Activated CD8-positive, alpha-beta memory T cell treated with anti-CD3 and anti-CD28 coated beads, Interleukin-2, amount 10 ng/mL, durations not matched to agents 7 days and 5 days (primary cell): ENCODE measurements at regions not wholly inside any gene's neighbourhood (a gene's known extent, or its start where the extent isn't known, plus 50 kb on each side); places are given as distances from the start of the nearest gene placed in this dataset.

Experiments used
- ATAC-seq: fragments of 150-1000 bp; cut with Tn5 transposase; one replicate; pipeline ENCODE4 v1.10.0; 2021; ENCODE audit warnings: moderate library complexity
- CTCF ChIA-PET: fragments of 350-600 bp; sonication (Branson Sonifier 250); formaldehyde crosslinking; loops from one replicate; lab custom pipeline; 2021; ENCODE audit warnings: antibody characterized with exemption; lab: Charles Lee
- DNase-seq: peaks from one replicate; pipeline ENCODE4 v3.0.0-alpha.2; 2020
- H3K27ac Mint-ChIP-seq: one replicate; pipeline ENCODE4 v1.8.0; 2021; ENCODE audit warnings: mild to moderate bottlenecking, mixed read lengths
- H3K27me3 Mint-ChIP-seq: one replicate; pipeline ENCODE4 v1.8.0; 2021; ENCODE audit warnings: mixed read lengths
- H3K36me3 Mint-ChIP-seq: one replicate; pipeline ENCODE4 v1.8.0; 2021; ENCODE audit warnings: mild to moderate bottlenecking, mixed read lengths
- H3K4me1 Mint-ChIP-seq: one replicate; pipeline ENCODE4 v1.8.0; 2021; ENCODE audit warnings: mixed read lengths
- H3K4me3 Mint-ChIP-seq: one replicate; pipeline ENCODE4 v1.8.0; 2021; ENCODE audit warnings: mild to moderate bottlenecking, moderate library complexity, mixed read lengths
- H3K9me3 Mint-ChIP-seq: one replicate; pipeline ENCODE4 v1.8.0; 2022; ENCODE audit warnings: low read depth, mixed read lengths

DNA sequence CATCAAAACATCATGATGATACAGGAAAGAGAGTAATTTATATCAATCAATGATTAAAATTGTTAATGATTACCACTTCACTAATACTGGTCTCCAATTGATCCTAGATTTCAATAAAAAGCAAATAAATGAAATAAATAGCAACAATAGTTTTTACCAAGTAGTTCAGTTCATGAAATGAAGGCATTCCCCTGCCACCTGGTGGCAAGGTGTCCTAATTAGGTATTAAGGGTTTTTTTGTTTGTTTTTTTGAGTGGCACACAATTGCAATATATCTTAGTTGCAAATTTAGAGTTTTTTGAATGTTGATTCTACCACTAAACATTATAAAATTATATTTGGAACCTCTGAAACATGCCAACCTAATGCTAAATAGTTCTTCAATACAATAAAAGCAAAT, 157.4 kb upstream of the PDE5A start:
- CTCF ChIA-PET, result interaction anchor here (2.3 kb wide), 1 partner anchor 157 kb away, joined by 11 read pairs; the partner anchor contains the start of gene PDE5A
- no peak for ATAC-seq
- Mint-ChIP-seq H3K4me3 (no peak overlapping the region), H3K9me3 (no peaks in the 10 kb centered on the region), H3K4me1 (no peaks in the 10 kb centered on the region), H3K36me3 (no peaks in the 10 kb centered on the region), H3K27ac (no peak overlapping the region), H3K27me3 (peaks cover 3% of the 10 kb centered on the region)
- DNase-seq, result no peak

DNA sequence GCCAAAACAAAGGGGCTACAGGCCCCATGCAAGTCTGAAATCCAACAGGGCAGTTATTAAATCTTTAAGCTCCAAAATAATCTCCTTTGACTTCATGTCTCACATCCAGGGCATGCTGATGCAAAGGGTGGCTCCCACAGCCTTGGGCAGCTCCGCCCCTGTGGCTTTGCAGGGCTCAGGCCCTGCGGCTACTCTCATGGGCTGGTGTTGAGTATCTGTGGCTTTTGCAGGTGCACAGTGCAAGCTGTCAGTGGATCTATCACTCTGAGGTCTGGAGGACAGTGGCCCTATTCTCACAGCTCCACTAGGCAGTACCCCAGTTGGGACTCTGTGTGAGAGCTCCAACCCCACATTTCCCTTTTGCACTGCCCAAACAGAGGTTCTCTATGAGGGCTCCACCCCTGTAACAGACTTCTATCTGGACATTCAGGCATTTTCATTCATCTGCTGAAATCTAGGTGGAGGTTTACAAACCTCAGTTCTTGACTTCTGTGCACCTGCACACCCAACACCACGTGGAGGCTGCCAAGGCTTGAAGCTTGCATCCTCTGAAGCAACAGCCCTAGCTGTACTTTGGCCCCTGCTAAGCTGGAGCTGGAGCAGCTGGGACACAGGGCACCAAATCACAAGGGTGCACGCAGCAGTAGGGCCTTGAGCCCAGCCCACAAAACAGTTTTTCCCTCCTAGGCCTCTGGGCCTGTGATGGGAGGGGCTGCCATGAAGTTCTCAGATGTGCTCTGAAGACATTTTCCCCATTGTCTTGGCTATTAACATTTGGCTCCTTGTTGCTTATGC, 154.8 kb upstream of the PDE5A start:
- ATAC-seq (no peak), DNase-seq (no peak)
- H3K9me3 Mint-ChIP-seq, result no peaks in the 10 kb centered on the region
- H3K27ac Mint-ChIP-seq, result no peak overlapping the region
- peaks cover 3% of the 10 kb centered on the region for H3K27me3 Mint-ChIP-seq
- CTCF ChIA-PET, result no interaction called here
- no peak overlapping the region for H3K4me3 Mint-ChIP-seq
- no peaks in the 10 kb centered on the region for H3K36me3 Mint-ChIP-seq
- no peaks in the 10 kb centered on the region for H3K4me1 Mint-ChIP-seq

DNA sequence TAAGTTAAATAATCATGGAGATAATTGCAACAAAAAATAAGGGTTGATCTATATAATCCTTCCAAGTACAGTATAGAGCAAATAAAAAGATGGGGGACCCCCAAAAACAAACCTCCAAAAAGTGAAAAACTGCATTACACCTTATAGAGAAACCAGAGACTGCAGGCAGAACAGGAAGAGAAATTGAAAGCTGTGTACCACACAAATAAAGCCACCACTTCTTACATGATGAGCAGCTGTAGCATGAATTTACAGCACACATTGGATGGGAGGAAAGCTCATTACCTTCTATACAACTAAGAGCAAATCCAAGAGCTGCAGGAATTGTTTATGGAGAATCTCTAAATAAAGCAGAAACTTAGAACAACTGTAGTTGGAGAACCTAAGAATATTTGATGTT, 152.4 kb upstream of the PDE5A start:
- DNase-seq, result no peak
- no peak overlapping the region for H3K27ac Mint-ChIP-seq
- CTCF ChIA-PET, result no interaction called here
- H3K27me3 Mint-ChIP-seq, result no peaks in the 10 kb centered on the region
- H3K36me3 Mint-ChIP-seq, result no peaks in the 10 kb centered on the region
- H3K9me3 Mint-ChIP-seq, result no peaks in the 10 kb centered on the region
- no peak overlapping the region for H3K4me3 Mint-ChIP-seq
- H3K4me1 Mint-ChIP-seq, result no peaks in the 10 kb centered on the region
- no peak for ATAC-seq

DNA sequence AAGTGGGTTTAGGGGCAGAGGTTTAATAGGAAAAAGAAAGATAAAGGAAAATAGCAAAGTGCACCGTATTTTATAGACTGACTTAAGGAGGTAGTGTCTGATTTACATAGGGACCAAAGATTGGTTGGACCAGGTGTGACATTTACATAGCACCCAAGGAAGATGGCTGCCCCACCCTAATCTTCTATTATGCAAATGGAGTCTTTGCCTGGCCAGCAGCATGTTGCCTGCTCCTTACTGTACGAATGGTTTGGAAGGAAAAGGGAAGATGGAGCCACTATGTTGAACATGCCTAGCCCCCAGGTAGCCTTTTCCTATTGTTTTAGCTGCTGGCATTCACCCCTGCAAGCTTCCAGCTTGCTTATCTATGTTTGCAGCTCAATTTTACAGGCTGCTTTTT, 146.2 kb upstream of the PDE5A start:
- H3K27ac Mint-ChIP-seq, result no peak overlapping the region
- no peaks in the 10 kb centered on the region for H3K27me3 Mint-ChIP-seq
- H3K4me3 Mint-ChIP-seq, result no peak overlapping the region
- ATAC-seq (no peak), DNase-seq (no peak)
- H3K9me3 Mint-ChIP-seq, result no peaks in the 10 kb centered on the region
- no peaks in the 10 kb centered on the region for H3K4me1 Mint-ChIP-seq
- CTCF ChIA-PET, result no interaction called here
- no peaks in the 10 kb centered on the region for H3K36me3 Mint-ChIP-seq

DNA sequence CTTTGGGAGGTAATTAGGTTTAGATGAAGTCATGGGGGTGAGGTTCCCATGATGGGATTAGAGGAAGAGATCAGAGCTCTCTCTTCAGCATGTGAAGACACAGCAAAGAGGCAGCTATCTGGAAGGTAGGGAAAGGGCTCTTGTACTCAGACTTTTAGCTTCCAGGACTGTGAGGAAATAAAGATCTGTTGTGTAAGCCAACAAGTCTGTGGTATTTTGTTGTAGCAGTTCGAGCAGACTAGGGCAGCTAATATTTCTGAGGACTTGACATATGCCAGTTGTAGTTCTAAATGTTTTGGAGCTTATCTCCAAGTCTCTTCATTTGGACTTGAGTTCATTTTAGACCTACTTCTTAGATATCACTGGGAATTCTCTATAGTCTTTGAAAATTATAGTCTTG, 137.3 kb upstream of the PDE5A start:
- Mint-ChIP-seq H3K27me3 (no peaks in the 10 kb centered on the region), H3K36me3 (no peaks in the 10 kb centered on the region), H3K9me3 (no peaks in the 10 kb centered on the region), H3K4me1 (no peaks in the 10 kb centered on the region), H3K27ac (no peak overlapping the region), H3K4me3 (no peak overlapping the region)
- ATAC-seq (no peak), DNase-seq (no peak)
- CTCF ChIA-PET, result no interaction called here

DNA sequence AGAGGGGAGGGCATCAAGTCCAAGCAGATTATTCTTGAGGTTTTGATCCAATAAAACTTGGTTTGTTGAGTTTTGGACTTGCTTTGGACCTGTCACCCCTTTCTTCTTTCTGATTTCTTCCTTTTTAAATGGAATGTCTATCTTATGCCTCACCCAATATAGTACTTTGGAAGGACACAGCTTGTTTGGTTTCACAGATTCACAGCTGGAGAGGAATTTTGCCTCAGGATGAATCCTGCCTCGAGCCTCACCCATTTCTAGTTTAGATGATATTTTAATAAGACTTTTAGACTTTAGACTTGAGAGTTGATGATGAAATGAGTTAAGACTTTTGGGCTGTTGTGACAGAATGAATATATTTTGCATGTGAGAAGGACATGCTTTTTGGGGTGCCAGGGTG, 136.9 kb upstream of the PDE5A start:
- CTCF ChIA-PET, result no interaction called here
- Mint-ChIP-seq H3K27me3 (no peaks in the 10 kb centered on the region), H3K4me1 (no peaks in the 10 kb centered on the region), H3K4me3 (no peak overlapping the region), H3K36me3 (no peaks in the 10 kb centered on the region), H3K27ac (no peak overlapping the region), H3K9me3 (no peaks in the 10 kb centered on the region)
- ATAC-seq, result no peak
- DNase-seq, result no peak

DNA sequence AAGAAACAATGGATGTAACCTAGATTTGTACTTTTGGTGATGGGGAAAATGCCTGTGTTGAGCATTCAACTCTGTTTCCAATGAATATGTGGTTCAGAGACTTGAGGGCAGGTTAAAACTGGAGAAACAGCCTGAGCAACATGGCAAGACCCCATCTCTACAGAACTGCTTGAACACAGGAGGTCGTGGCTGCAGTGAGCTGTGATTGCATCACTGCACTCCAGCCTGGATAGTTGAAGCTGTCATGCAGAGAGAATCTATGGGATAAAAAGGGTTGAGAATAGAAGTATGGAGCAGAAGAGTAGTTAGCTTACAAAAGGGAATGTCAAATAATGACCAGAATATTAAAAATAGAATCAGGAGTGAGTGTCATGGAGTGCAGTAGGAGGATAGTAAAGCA, 134.8 kb upstream of the PDE5A start:
- Mint-ChIP-seq H3K4me1 (no peaks in the 10 kb centered on the region), H3K27me3 (peaks cover 3% of the 10 kb centered on the region), H3K4me3 (no peak overlapping the region), H3K9me3 (no peaks in the 10 kb centered on the region), H3K27ac (no peak overlapping the region), H3K36me3 (no peaks in the 10 kb centered on the region)
- CTCF ChIA-PET, result no interaction called here
- ATAC-seq (no peak), DNase-seq (no peak)

DNA sequence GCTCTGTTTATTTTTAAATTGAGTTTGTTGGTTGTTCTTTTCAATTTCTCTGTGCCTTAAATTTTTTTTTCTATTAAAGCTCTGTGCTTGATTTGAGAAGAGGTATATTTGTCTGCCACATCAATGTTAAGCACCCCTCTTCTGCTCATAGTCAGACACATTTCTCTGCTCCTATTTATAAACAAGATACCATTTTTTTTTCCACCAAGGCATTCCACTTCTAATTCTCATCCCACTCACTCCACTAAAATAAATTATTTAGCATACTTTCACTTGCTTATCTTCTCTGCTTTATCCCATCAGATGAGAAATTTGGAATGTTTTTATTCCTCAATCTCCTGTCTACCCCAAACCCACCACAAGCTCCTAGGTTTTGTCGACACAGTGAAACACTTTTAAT, 127.0 kb upstream of the PDE5A start:
- no peaks in the 10 kb centered on the region for H3K36me3 Mint-ChIP-seq
- CTCF ChIA-PET, result no interaction called here
- no peak overlapping the region for H3K4me3 Mint-ChIP-seq
- no peaks in the 10 kb centered on the region for H3K9me3 Mint-ChIP-seq
- no peaks in the 10 kb centered on the region for H3K4me1 Mint-ChIP-seq
- no peak for DNase-seq
- no peak overlapping the region for H3K27ac Mint-ChIP-seq
- no peak for ATAC-seq
- peaks cover 4% of the 10 kb centered on the region for H3K27me3 Mint-ChIP-seq

DNA sequence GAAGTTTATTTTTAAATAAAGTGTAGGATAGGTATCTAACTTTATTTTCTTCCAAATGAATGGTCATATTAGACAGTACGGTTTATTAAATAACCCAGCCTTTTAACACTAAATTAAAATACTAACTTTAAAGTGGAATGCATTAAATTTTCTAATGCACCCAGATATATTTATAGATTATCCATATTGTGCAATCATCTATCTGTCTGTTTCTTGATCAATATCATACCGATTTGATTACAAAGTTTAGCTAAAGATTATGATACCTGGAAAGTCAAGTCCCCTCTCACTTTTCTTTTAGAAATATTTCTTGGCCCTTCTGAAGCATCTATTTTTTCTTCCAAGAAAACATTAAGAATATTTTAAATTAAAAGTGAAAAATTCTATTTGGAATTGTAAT, 124.3 kb upstream of the PDE5A start:
- Mint-ChIP-seq H3K27ac (no peak overlapping the region), H3K4me1 (no peaks in the 10 kb centered on the region), H3K9me3 (no peaks in the 10 kb centered on the region), H3K27me3 (peaks cover 5% of the 10 kb centered on the region), H3K4me3 (no peak overlapping the region), H3K36me3 (no peaks in the 10 kb centered on the region)
- no peak for ATAC-seq
- CTCF ChIA-PET, result no interaction called here
- no peak for DNase-seq

DNA sequence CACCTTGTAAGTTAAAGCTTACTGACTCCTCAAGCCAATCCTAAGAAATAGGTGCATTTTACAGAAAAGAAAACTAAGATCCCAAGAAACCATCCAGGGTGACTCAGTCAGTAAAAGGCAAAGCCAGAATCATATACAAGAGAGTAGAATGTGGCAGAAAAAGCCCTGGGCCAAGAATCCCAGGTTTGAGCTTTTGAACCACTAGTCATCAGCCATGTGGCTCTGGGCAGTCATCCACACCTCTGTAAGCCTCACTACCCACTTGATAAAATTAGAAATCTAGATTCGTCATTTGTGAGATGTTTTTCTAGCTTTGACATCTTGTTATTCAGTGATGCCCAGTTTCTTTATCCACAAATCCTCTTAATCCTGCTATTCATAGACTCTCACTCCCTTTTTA, 122.2 kb upstream of the PDE5A start:
- CTCF ChIA-PET, result interaction anchor here (0.8 kb wide), 1 partner anchor 20 kb away, joined by 3 read pairs; no protein-coding TSS in a partner anchor
- ATAC-seq (no peak), DNase-seq (no peak)
- peaks cover 8% of the 10 kb centered on the region for H3K27me3 Mint-ChIP-seq
- H3K4me1 Mint-ChIP-seq, result no peaks in the 10 kb centered on the region
- H3K36me3 Mint-ChIP-seq, result no peaks in the 10 kb centered on the region
- no peak overlapping the region for H3K4me3 Mint-ChIP-seq
- no peaks in the 10 kb centered on the region for H3K9me3 Mint-ChIP-seq
- H3K27ac Mint-ChIP-seq, result no peak overlapping the region

DNA sequence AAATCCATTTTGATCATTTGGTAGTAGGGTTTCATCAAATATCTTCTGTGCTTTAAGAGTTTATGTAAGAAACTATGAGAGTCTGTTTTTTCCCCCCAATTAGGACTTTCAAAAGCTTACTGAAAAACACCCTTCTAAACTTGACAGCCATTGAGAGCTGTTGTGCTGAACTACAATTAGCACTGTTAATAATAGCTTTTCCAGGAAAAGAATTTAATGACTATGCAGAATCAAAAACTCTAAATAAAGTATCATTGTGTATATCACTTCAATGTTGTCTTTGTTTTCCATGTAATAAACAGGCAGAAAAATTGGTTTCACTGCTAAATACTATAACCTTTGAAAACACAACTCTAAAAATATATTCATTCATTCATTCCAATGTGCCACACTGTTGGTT, 121.4 kb upstream of the PDE5A start:
- Mint-ChIP-seq H3K4me1 (no peaks in the 10 kb centered on the region), H3K27ac (no peak overlapping the region), H3K9me3 (no peaks in the 10 kb centered on the region), H3K36me3 (no peaks in the 10 kb centered on the region), H3K4me3 (no peak overlapping the region), H3K27me3 (peaks cover 8% of the 10 kb centered on the region)
- ATAC-seq (no peak), DNase-seq (no peak)
- CTCF ChIA-PET, result interaction anchor here (0.8 kb wide), 1 partner anchor 20 kb away, joined by 3 read pairs; no protein-coding TSS in a partner anchor

DNA sequence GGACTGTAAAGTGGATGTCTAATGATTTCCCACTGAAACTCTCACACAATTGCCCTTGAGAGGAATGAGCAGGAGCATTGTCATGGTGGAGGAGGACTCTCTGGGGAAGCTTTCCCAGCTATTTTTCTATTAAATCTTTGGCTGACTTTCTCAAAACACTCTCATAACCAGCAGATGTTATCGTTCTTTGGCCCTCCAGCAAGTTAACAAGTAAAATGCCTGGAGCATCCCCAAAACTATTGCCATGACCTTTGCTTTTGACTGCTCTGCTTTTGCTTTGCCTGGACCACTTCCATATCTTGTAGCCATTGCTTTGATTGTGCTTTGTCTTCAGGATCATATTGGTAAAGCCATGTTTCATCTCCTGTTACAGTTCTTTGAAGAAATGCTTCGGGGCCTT, 120.2 kb upstream of the PDE5A start:
- Mint-ChIP-seq H3K36me3 (no peaks in the 10 kb centered on the region), H3K27ac (no peak overlapping the region), H3K27me3 (peaks cover 8% of the 10 kb centered on the region), H3K4me1 (no peaks in the 10 kb centered on the region), H3K4me3 (no peak overlapping the region), H3K9me3 (no peaks in the 10 kb centered on the region)
- CTCF ChIA-PET, result no interaction called here
- no peak for ATAC-seq
- DNase-seq, result no peak

DNA sequence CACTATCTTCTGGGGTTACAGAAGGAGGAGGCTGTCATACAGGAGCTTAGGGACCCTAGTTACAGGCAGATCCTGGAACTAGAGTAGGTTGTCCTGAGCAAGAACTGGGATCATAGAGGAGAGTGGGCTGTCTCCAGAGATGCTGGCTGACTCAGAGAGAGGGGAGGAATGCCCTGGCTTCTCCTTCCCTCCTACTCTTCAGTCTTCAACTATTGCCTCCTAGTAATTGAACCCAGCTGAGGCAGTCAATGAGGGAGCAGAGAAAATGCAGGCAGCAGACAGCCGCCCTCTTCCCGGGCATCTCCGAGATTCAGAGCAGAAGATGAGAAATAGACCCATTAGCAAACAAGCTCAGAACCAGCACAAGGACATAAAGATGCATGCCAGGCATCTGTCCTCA, 118.3 kb upstream of the PDE5A start:
- H3K36me3 Mint-ChIP-seq, result no peaks in the 10 kb centered on the region
- H3K27me3 Mint-ChIP-seq, result peaks cover 8% of the 10 kb centered on the region
- DNase-seq (no peak), ATAC-seq (no peak)
- no peaks in the 10 kb centered on the region for H3K9me3 Mint-ChIP-seq
- no peak overlapping the region for H3K27ac Mint-ChIP-seq
- CTCF ChIA-PET, result no interaction called here
- H3K4me1 Mint-ChIP-seq, result no peaks in the 10 kb centered on the region
- H3K4me3 Mint-ChIP-seq, result no peak overlapping the region

DNA sequence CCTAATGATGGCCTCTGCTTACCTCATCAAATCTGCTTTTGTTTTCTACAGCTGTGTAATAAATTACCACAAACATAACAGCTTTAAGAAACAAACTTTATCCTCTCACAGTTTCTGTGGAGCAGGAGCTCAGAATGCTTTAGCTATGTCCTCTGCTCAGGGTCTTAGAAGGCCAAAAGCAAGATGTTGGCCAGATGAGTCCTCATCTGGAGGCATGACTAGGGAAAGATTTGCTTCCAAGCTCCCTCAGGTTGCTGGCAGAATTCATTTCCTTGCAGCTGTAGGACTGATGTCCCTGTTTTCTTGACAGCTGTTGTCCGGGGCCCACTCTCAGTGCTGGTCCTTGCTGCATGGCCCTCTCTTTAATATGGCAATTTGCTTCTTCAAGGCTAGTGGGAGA, 116.7 kb upstream of the PDE5A start:
- Mint-ChIP-seq H3K27me3 (peaks cover 5% of the 10 kb centered on the region), H3K36me3 (no peaks in the 10 kb centered on the region), H3K9me3 (no peaks in the 10 kb centered on the region), H3K4me1 (no peaks in the 10 kb centered on the region), H3K27ac (no peak overlapping the region), H3K4me3 (no peak overlapping the region)
- ATAC-seq, result no peak
- CTCF ChIA-PET, result no interaction called here
- no peak for DNase-seq
